Mucosa of descending colon (tissue), 3 donors: ENCODE measurements at regions not wholly inside any gene's neighbourhood (a gene's known extent, or its start where the extent isn't known, plus 50 kb on each side); places are given as distances from the start of the nearest gene placed in this dataset.
"Not testable (repeated sequence)": the region's sequence is repeated elsewhere in the genome, so short reads cannot be mapped to it uniquely, and the experiment has no call there.

Experiments
- ATAC-seq: fragments of 200-7000 bp; cut with Tn5 transposase; one replicate; pipeline ENCODE4 v1.9.1; 2020; ENCODE audit warnings: mild to moderate bottlenecking, moderate library complexity
- DNase-seq, 3 donors: peaks; one replicate each; pipeline ENCODE4 v3.0.0-alpha.2; 2020
- H3K36me3 ChIP-seq: fragments of 200-600 bp; one replicate; pipeline ENCODE4 v1.8.0; 2021; ENCODE audit warnings: low read depth, mild to moderate bottlenecking
- H3K4me1 ChIP-seq: fragments of 200-600 bp; one replicate; pipeline ENCODE4 v1.8.0; 2021; ENCODE audit warnings: low read depth, mild to moderate bottlenecking
- H3K4me3 ChIP-seq: fragments of 200-600 bp; one replicate; pipeline ENCODE4 v1.8.0; 2021; ENCODE audit warnings: mild to moderate bottlenecking
- H3K9me3 ChIP-seq: fragments of 200-600 bp; one replicate; pipeline ENCODE4 v1.8.0; 2021; ENCODE audit warnings: mild to moderate bottlenecking
- CTCF ChIP-seq: fragments of 200-600 bp; IDR thresholded peaks from one replicate; pipeline ENCODE4 v1.8.0; 2022; ENCODE audit warnings: antibody characterized with exemption, mild to moderate bottlenecking
- intact Hi-C, 2 donors: fragments of 100-400 bp; cut with DNase I in 1 of 2; cut with micrococcal nuclease in 1 of 2; formaldehyde crosslinking; loops; one replicate each; pipeline versions ENCODE4 v1.11.0 to v1.11.1; 2022; cut with DNase I, micrococcal nuclease
- donor health status: DM: no; HTN: no; CAD: no; lungs with moderate emphysema.
- donor health status: DM: no; HTN: no; CAD: no.
- donor health status: DM: no; HTN: yes; CAD: no.

- H3K9me3 ChIP-seq, result no peaks in the 10 kb centered on the region
- no peak for TF ChIP-seq CTCF
- intact Hi-C loops, result no loop called here
- H3K4me1 ChIP-seq, result no peaks in the 10 kb centered on the region
- no peak for ATAC-seq
- no peaks in the 10 kb centered on the region for H3K36me3 ChIP-seq
- no peak overlapping the region for H3K4me3 ChIP-seq
- DNase-seq, result no peak
These were observed 88.6 kb upstream of the GAS1 start for GRCh38 chr9:87035879-87036278.

- H3K36me3 ChIP-seq, result no peaks in the 10 kb centered on the region
- intact Hi-C loops, result no loop called here
- no peak for ATAC-seq
- no peaks in the 10 kb centered on the region for H3K9me3 ChIP-seq
- DNase-seq, result no peak
- TF ChIP-seq CTCF, result no peak
- no peaks in the 10 kb centered on the region for H3K4me1 ChIP-seq
- no peak overlapping the region for H3K4me3 ChIP-seq
These were observed 89.2 kb upstream of the GAS1 start for GRCh38 chr9:87036506-87036905.

GRCh38 chr9:87039809-87040392, 92.6 kb upstream of the GAS1 start:
- no peaks in the 10 kb centered on the region for H3K9me3 ChIP-seq
- DNase-seq, result no peak
- no peak overlapping the region for H3K4me3 ChIP-seq
- intact Hi-C loops, result no loop called here
- ATAC-seq, result no peak
- no peak for TF ChIP-seq CTCF
- H3K4me1 ChIP-seq, result no peaks in the 10 kb centered on the region
- no peaks in the 10 kb centered on the region for H3K36me3 ChIP-seq

GRCh38 chr9:87040410-87041009, 93.2 kb upstream of the GAS1 start:
- H3K4me1 ChIP-seq, result no peaks in the 10 kb centered on the region
- H3K9me3 ChIP-seq, result no peaks in the 10 kb centered on the region
- TF ChIP-seq CTCF, result no peak
- ATAC-seq (no peak), DNase-seq (no peak)
- H3K36me3 ChIP-seq, result no peaks in the 10 kb centered on the region
- intact Hi-C loops, result no loop called here
- H3K4me3 ChIP-seq, result no peak overlapping the region

GRCh38 chr9:87041553-87042235, 94.4 kb upstream of the GAS1 start:
- intact Hi-C loops, H3K36me3 ChIP-seq, ATAC-seq, H3K9me3 ChIP-seq, H3K4me1 ChIP-seq, H3K4me3 ChIP-seq: not testable (repeated sequence)
- peak in 2 of 3 donors; percentile 4 to 22 for DNase-seq

GRCh38 chr9:87049929-87050608, 102.8 kb upstream of the GAS1 start:
- ATAC-seq, intact Hi-C loops, H3K9me3 ChIP-seq, H3K36me3 ChIP-seq, H3K4me3 ChIP-seq, DNase-seq, H3K4me1 ChIP-seq: not testable (repeated sequence)
